Transverse colon (tissue), 4 donors: ENCODE measurements at regions not wholly inside any gene's neighbourhood (a gene's known extent, or its start where the extent isn't known, plus 50 kb on each side); places are given as distances from the start of the nearest gene placed in this dataset.

Source experiments
- EP300 ChIP-seq: sonication (generic); formaldehyde crosslinking; IDR thresholded peaks from one replicate; pipeline ENCODE4 v1.6.1; 2017; ENCODE audit warnings: antibody characterized with exemption, low read depth
- POLR2AphosphoS5 ChIP-seq, 3 donors: sonication (generic); formaldehyde crosslinking; IDR thresholded peaks; one replicate each; pipeline ENCODE4 v1.6.1; 2016; ENCODE audit warnings: antibody characterized with exemption in 3 of 3
- TF ChIP-seq, protein P1 (sequence below), 5 experiments: fragments of 200-600 bp in 3 of 5; fragments of 450-650 bp in 2 of 5; sonication (generic) in 3 of 5; IDR thresholded peaks; 1 replicate in 2 of 5; 2 replicates in 3 of 5; pipeline ENCODE4 v1.5.1; 2016 to 2017; ENCODE audit warnings: antibody characterized with exemption in 5 of 5, inconsistent platforms in 3 of 5, mild to moderate bottlenecking in 2 of 5, moderate library complexity in 1 of 5

DNA sequence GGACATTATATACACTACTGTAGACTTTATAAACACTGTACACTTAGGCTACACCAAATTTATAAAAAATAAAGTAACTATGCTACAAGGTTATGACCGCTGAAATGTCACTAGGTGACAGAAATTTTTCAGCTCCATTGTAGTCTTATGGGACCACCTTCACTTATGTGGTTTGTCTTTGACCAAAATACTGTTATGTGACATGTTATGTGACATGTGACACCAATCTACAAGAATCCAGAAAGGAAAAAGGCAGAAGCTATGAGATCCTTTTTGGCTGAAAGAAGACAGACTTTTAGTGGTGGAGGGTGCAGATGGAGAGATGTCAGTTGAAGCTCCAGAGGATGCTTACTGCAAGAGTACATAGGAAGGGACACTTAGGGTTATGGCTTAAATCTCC is 1378.4 kb upstream of the TENM4 start:
- TF ChIP-seq, protein P1, sequence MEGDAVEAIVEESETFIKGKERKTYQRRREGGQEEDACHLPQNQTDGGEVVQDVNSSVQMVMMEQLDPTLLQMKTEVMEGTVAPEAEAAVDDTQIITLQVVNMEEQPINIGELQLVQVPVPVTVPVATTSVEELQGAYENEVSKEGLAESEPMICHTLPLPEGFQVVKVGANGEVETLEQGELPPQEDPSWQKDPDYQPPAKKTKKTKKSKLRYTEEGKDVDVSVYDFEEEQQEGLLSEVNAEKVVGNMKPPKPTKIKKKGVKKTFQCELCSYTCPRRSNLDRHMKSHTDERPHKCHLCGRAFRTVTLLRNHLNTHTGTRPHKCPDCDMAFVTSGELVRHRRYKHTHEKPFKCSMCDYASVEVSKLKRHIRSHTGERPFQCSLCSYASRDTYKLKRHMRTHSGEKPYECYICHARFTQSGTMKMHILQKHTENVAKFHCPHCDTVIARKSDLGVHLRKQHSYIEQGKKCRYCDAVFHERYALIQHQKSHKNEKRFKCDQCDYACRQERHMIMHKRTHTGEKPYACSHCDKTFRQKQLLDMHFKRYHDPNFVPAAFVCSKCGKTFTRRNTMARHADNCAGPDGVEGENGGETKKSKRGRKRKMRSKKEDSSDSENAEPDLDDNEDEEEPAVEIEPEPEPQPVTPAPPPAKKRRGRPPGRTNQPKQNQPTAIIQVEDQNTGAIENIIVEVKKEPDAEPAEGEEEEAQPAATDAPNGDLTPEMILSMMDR (IDR thresholded peaks at IDR 0.05), result no peak
- TF ChIP-seq POLR2AphosphoS5 (IDR thresholded peaks at IDR 0.05) (no peak), EP300 (no peak)
